ENCODE measurements at regions not wholly inside any gene's neighbourhood (a gene's known extent, or its start where the extent isn't known, plus 50 kb on each side); places are given as distances from the start of the nearest gene placed in this dataset.

GRCh38 chr15:35602836-35603235 is 56.9 kb upstream of the DPH6 start:
- TF ChIP-seq CTCF (IDR thresholded peaks at IDR 0.05), result no peak
- no peak for TF ChIP-seq POLR2AphosphoS5 (IDR thresholded peaks at IDR 0.05)
- TF ChIP-seq POLR2A (IDR thresholded peaks at IDR 0.05), result no peak

All from prostate gland (tissue), 2 donors.